Epithelial cell of proximal tubule (primary cell): ENCODE measurements at regions not wholly inside any gene's neighbourhood (a gene's known extent, or its start where the extent isn't known, plus 50 kb on each side); places are given as distances from the start of the nearest gene placed in this dataset.
"Not testable (repeated sequence)": the region's sequence is repeated elsewhere in the genome, so short reads cannot be mapped to it uniquely, and the experiment has no call there.

Source experiments
- DNase-seq: peaks from one replicate; pipeline ENCODE4 v3.0.0-alpha.2; 2011; ENCODE audit warnings: low read depth
- H3K4me3 ChIP-seq: 2 replicates; pipeline ENCODE4 v1.5.1; 2011; ENCODE audit warnings: low read depth, mild to moderate bottlenecking, low read length
- TF ChIP-seq, protein P1 (sequence below): conservative IDR thresholded peaks from 2 replicates; pipeline ENCODE4 v1.5.1; 2012; ENCODE audit warnings: low read depth, mild to moderate bottlenecking, low read length

DNA sequence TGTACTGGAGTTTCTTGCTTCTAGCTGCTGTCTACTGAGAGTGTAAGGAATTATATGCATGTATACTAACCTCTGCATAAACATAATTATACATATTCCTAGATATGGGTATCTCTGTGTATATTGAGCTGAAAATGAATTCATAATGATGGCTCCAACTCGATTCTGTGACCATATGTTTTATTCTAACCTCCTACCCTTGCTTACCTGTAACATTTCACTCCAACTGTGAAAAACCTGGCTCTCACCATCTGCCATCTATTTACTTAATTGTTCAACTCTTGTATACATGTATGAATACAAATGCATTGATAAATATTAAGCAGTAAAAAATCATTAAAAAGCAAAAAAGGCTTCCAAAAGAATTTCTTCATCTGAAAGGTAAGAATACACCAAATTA lies 1729.5 kb upstream of the SPRY2 start:
- TF ChIP-seq, protein P1, sequence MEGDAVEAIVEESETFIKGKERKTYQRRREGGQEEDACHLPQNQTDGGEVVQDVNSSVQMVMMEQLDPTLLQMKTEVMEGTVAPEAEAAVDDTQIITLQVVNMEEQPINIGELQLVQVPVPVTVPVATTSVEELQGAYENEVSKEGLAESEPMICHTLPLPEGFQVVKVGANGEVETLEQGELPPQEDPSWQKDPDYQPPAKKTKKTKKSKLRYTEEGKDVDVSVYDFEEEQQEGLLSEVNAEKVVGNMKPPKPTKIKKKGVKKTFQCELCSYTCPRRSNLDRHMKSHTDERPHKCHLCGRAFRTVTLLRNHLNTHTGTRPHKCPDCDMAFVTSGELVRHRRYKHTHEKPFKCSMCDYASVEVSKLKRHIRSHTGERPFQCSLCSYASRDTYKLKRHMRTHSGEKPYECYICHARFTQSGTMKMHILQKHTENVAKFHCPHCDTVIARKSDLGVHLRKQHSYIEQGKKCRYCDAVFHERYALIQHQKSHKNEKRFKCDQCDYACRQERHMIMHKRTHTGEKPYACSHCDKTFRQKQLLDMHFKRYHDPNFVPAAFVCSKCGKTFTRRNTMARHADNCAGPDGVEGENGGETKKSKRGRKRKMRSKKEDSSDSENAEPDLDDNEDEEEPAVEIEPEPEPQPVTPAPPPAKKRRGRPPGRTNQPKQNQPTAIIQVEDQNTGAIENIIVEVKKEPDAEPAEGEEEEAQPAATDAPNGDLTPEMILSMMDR = no peak
- H3K4me3 ChIP-seq = no peak overlapping the region
- DNase-seq = no peak

DNA sequence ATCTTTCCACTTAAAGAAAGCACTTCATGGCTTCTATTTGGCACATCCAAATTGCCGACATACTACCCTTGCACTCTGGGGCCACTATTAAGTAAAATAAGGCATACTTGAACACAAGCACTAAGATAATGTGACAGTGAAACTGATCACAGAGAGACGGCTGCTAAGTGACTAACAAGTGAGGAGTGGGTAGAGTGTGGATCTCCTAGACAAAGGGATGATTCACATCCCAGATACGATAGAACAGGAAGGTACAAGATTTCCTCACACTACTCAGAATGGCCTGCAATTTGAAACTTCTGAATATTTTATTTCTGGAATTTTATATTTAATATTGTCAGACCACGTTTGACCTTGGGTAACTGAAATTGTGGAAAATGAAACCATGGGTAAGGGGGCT lies 1721.8 kb upstream of the SPRY2 start:
- TF ChIP-seq, protein P1 = no peak
- no peak for DNase-seq
- H3K4me3 ChIP-seq = no peak overlapping the region

DNA sequence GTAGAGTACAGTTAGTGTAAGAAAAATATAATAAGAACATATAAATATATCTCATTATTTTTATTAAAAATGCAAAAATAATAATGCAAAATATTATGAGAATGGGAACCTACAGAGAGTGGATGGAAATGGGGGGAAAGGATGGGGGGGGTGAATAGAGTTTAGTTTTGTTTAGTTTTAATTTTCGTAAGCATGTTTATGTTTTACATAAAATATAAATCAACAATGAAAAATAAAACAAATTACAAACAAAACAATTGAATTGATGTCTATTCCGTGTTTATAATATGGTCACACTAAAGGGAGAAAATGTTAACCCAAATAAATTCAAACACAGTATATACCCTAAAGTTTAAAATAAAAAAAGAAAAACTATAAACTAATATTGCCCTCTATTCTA lies 1717.4 kb upstream of the SPRY2 start:
- no peak overlapping the region for H3K4me3 ChIP-seq
- DNase-seq = no peak
- TF ChIP-seq, protein P1 = no peak

DNA sequence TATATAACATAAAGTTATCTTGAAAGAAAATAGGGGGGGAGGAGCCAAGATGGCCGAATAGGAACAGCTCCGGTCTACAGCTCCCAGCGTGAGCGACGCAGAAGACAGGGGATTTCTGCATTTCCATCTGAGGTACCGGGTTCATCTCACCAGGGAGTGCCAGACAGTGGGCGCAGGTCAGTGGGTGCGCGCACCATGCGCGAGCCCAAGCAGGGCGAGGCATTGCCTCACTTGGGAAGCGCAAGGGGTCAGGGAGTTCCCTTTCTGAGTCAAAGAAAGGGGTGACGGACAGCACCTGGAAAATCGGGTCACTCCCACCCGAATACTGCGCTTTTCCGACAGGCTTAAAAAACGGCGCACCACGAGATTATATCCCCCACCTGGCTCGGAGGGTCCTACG lies 1704.4 kb upstream of the SPRY2 start:
- not testable (repeated sequence) for DNase-seq, H3K4me3 ChIP-seq

DNA sequence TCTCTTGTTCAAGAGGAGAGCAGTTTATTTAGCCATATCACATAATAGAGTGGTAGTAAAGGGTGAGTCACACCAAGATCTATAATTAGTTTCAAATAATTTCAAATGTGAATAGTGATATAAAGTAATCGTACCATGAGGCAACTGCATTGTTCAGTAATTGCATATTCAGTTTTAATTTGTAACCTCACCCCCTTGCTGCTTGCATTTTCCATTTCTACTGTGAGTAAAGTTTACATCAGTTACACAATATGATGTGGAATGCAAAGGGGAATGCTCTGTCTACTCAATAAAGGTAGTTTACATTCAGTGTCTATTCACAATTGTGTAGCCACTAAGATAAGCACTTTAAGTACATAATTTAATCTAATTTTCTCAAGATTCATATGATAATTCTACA lies 1695.7 kb upstream of the SPRY2 start:
- DNase-seq = no peak
- H3K4me3 ChIP-seq = no peak overlapping the region
- TF ChIP-seq, protein P1 = no peak

DNA sequence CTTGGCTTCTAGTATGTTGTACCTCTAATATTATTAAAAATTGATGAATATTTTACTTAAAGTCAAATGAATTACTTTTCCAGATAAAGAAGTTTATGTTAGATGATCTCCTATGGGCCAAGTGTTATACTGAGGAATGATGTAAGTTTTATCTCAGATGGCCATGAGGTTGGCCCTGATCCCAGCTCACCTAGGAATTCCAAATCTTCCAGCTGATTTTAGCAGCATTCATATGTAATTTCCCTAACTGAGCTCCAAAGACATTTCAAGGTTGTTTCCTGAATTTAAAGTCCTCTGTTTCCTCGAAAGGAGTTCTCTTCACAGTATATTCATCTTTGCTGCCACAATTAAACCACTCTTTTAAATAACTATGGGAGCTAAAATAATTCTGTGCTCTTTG lies 1670.4 kb upstream of the SPRY2 start:
- H3K4me3 ChIP-seq = no peak overlapping the region
- no peak for DNase-seq
- TF ChIP-seq, protein P1 = no peak

DNA sequence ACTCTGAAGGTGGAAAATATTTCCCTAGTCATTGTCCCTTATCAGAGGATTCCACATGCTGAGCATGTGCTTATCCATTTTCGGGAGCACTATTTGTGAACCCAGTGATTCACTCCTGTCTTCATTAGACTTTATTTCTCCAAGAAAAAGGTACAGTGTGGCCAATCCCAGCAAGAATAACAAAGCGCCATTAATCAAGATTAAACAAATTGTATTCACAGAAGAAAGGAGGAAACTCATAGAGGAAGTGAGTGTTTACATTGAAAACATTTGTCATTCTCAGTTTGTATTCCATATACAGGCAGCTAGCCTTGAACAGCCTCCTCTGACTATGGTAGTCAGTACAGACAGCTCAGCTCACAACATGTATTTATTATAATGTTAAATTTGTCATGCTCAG lies 1669.9 kb upstream of the SPRY2 start:
- H3K4me3 ChIP-seq = no peak overlapping the region
- no peak for DNase-seq
- TF ChIP-seq, protein P1 = no peak

DNA sequence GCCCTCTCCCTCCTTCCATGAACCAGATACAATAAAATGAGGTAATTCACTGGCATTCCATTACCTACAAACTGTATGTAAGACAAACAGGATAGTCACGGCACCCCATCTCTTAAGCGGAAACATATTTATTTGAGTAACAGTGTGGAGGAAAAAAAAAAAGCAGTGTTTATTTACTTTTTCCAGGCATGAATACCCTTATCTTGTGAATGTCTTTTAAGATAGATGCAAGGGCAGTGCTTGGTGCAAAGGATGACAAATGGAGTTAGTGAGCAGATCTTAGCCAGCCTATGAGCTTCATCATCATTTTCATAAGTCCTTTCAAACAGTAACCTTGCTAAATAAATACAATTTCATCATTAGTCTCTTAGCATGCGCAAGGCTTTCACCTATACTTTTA lies 1661.8 kb upstream of the SPRY2 start:
- no peak overlapping the region for H3K4me3 ChIP-seq
- TF ChIP-seq, protein P1 = no peak
- DNase-seq = no peak
